ENCODE measurements at regions not wholly inside any gene's neighbourhood (a gene's known extent, or its start where the extent isn't known, plus 50 kb on each side); places are given as distances from the start of the nearest gene placed in this dataset.

DNA sequence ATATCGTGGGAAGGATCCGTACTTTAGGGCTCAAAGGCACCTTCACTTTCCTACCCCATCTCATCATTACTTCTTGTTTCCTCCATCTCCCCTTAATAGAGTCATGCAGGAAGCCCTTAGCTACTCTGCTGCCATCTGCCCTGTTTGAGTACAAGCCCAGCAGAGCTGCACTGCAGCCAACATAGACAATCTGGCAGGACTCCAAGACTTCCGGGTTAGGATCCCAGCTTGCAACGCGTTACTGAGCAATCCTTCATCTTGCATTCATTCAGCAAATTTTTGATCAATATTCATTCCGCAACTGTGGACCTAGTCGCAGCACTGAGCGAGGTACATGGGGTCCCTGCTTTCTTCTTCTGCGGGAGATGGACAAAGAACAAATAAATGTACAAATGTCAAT, 344.9 kb downstream of the BCOR start:
- peaks cover 12% of the 10 kb centered on the region for H3K4me1 ChIP-seq (ENCODE audit: control insufficient read depth, insufficient read depth, low read length)
- TF ChIP-seq ZBTB17 (tag by site-specific recombination; IDR thresholded peaks at IDR 0.05), result 0 out of 2 replicates have a peak, but pooled peaks have one; percentile 41
- TF ChIP-seq, protein P1, sequence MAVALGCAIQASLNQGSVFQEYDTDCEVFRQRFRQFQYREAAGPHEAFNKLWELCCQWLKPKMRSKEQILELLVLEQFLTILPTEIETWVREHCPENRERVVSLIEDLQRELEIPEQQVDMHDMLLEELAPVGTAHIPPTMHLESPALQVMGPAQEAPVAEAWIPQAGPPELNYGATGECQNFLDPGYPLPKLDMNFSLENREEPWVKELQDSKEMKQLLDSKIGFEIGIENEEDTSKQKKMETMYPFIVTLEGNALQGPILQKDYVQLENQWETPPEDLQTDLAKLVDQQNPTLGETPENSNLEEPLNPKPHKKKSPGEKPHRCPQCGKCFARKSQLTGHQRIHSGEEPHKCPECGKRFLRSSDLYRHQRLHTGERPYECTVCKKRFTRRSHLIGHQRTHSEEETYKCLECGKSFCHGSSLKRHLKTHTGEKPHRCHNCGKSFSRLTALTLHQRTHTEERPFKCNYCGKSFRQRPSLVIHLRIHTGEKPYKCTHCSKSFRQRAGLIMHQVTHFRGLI (tag by site-specific recombination; IDR thresholded peaks at IDR 0.05), result peak; percentile 67
- no peak for TF ChIP-seq ZNF24 (tag by site-specific recombination; IDR thresholded peaks at IDR 0.05)
- TF ChIP-seq ZNF335 (tag by site-specific recombination; conservative IDR thresholded peaks at IDR 0.05), result 0 out of 2 replicates have a peak, but pooled peaks have one; percentile 1
- H3K27ac ChIP-seq (ENCODE audit: extremely low read depth, low read depth, low read length), result no peak overlapping the region; the same call in 1 of the 2 replicates
- ChIA-PET CTCF (interaction anchor here (0.6 to 0.7 kb wide), 2 partner anchors 13 to 30 kb away, joined by 3 read pairs; no protein-coding TSS in a partner anchor), POLR2A (interaction anchor here (0.7 to 0.8 kb wide), 2 partner anchors 139 to 650 kb away, joined by 3 read pairs; no protein-coding TSS in a partner anchor)
- no peak overlapping the region for H3K4me3 ChIP-seq (ENCODE audit: low read depth, low read length)
- H3K9me3 ChIP-seq (ENCODE audit: control insufficient read depth, insufficient read depth, low read depth, low read length), result no peaks in the 10 kb centered on the region
- H3K36me3 ChIP-seq (ENCODE audit: control insufficient read depth in 2 of 2, insufficient read depth in 1 of 2, low read length in 2 of 2), result no peaks in the 10 kb centered on the region

DNA sequence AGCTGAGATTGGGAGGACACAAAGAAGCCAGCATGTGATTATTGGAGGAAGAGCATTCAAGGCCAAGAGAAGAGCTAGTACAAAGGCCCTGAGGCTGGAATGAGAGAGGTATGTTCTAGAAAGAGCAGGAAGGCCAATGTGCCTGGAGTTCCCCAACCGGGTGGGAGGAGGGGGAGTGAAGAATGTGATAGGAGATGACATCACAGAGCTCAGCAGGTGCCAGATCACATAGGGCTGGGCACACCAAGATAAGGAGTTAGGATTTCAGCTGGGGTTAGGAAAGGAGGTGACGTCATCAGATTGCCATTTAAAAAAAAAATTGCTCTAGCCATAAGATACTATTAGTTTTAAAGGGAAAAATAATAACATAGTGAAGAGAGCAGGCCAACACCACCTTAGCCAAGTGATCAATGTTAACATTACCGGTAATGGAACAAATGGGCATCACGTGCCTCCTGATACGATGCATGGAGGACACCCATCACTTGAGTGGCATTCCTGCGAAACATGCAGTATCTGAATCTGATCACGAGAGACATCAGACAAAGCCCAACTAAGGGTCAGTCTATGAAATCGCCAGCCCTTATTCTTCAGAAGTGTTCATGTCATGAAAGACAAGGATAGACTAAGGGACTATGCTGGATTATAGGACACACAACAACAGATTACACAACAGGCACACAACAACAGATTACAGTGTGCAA, 344.3 kb downstream of the BCOR start:
- H3K27ac ChIP-seq (ENCODE audit: extremely low read depth, low read depth, low read length), result no peak overlapping the region
- POLR2A ChIA-PET, result no interaction called here
- H3K9me3 ChIP-seq (ENCODE audit: control insufficient read depth, insufficient read depth, low read depth, low read length), result no peaks in the 10 kb centered on the region
- H3K4me3 ChIP-seq (ENCODE audit: low read depth, low read length), result no peak overlapping the region
- CTCF ChIA-PET, result interaction anchor here (0.6 to 0.7 kb wide), 2 partner anchors 13 to 31 kb away, joined by 3 read pairs; no protein-coding TSS in a partner anchor
- no peaks in the 10 kb centered on the region for H3K36me3 ChIP-seq (ENCODE audit: control insufficient read depth in 2 of 2, insufficient read depth in 1 of 2, low read length in 2 of 2)
- peaks cover 12% of the 10 kb centered on the region for H3K4me1 ChIP-seq (ENCODE audit: control insufficient read depth, insufficient read depth, low read length)
- TF ChIP-seq ZNF155 (tag by site-specific recombination; IDR thresholded peaks at IDR 0.05) (no peak), ZNF184 (tag by site-specific recombination; IDR thresholded peaks at IDR 0.05) (no peak), ZNF433 (tag by site-specific recombination; IDR thresholded peaks at IDR 0.05; ENCODE audit: low read depth) (no peak), ZNF692 (tag by site-specific recombination; IDR thresholded peaks at IDR 0.05) (peak; percentile 58), ZNF324 (tag by site-specific recombination; IDR thresholded peaks at IDR 0.05) (peak; percentile 44), REPIN1 (tag by site-specific recombination; IDR thresholded peaks at IDR 0.05; ENCODE audit: low read depth) (no peak), ZNF629 (tag by site-specific recombination; IDR thresholded peaks at IDR 0.05) (peak; percentile 97), RBAK (tag by site-specific recombination; IDR thresholded peaks at IDR 0.05) (no peak), ZNF544 (tag by site-specific recombination; IDR thresholded peaks at IDR 0.05) (no peak), ZNF133 (tag by site-specific recombination; IDR thresholded peaks at IDR 0.05) (no peak), YY2 (tag by site-specific recombination; IDR thresholded peaks at IDR 0.05) (no peak), ZNF658 (tag by site-specific recombination; IDR thresholded peaks at IDR 0.05) (no peak), ZNF302 (tag by site-specific recombination; IDR thresholded peaks at IDR 0.05; ENCODE audit: low read depth) (no peak), ZFP41 (tag by site-specific recombination; IDR thresholded peaks at IDR 0.05; ENCODE audit: borderline replicate concordance) (no peak), MZF1 (tag by site-specific recombination; IDR thresholded peaks at IDR 0.05; ENCODE audit: borderline replicate concordance) (no peak), ZNF792 (tag by site-specific recombination; IDR thresholded peaks at IDR 0.05) (no peak), ZNF747 (tag by site-specific recombination; IDR thresholded peaks at IDR 0.05) (no peak), ZBTB8A (tag by site-specific recombination; IDR thresholded peaks at IDR 0.05) (peak; percentile 34; the same call in 1 of the 2 replicates), ZNF404 (tag by site-specific recombination; IDR thresholded peaks at IDR 0.05) (no peak), ZNF837 (tag by site-specific recombination; IDR thresholded peaks at IDR 0.05) (no peak), ZSCAN30 (tag by site-specific recombination; IDR thresholded peaks at IDR 0.05) (no peak), ZSCAN4 (tag by site-specific recombination; IDR thresholded peaks at IDR 0.05) (no peak), ZNF266 (tag by site-specific recombination; IDR thresholded peaks at IDR 0.05; ENCODE audit: low read depth) (no peak), ZNF350 (tag by site-specific recombination; IDR thresholded peaks at IDR 0.05) (no peak)
- TF ChIP-seq, protein P2, sequence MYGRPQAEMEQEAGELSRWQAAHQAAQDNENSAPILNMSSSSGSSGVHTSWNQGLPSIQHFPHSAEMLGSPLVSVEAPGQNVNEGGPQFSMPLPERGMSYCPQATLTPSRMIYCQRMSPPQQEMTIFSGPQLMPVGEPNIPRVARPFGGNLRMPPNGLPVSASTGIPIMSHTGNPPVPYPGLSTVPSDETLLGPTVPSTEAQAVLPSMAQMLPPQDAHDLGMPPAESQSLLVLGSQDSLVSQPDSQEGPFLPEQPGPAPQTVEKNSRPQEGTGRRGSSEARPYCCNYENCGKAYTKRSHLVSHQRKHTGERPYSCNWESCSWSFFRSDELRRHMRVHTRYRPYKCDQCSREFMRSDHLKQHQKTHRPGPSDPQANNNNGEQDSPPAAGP (tag by site-specific recombination; IDR thresholded peaks at IDR 0.05), result peak; percentile 95
- TF ChIP-seq, protein P3, sequence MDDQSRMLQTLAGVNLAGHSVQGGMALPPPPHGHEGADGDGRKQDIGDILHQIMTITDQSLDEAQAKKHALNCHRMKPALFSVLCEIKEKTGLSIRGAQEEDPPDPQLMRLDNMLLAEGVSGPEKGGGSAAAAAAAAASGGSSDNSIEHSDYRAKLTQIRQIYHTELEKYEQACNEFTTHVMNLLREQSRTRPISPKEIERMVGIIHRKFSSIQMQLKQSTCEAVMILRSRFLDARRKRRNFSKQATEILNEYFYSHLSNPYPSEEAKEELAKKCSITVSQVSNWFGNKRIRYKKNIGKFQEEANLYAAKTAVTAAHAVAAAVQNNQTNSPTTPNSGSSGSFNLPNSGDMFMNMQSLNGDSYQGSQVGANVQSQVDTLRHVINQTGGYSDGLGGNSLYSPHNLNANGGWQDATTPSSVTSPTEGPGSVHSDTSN (CRISPR knock-in tag; IDR thresholded peaks at IDR 0.05), result no peak

Measured in HEK293 (cell line).